ENCODE measurements at regions not wholly inside any gene's neighbourhood (a gene's known extent, or its start where the extent isn't known, plus 50 kb on each side); places are given as distances from the start of the nearest gene placed in this dataset.

GRCh38 chr6:128784266-128784665 is 98.7 kb upstream of the LAMA2 start:
- TF ChIP-seq CTCF (conservative IDR thresholded peaks at IDR 0.05; ENCODE audit: low read length) (no peak), EZH2phosphoT487 (IDR thresholded peaks at IDR 0.05; ENCODE audit: borderline replicate concordance, low read depth, low read length) (no peak)
